ENCODE measurements at regions not wholly inside any gene's neighbourhood (a gene's known extent, or its start where the extent isn't known, plus 50 kb on each side); places are given as distances from the start of the nearest gene placed in this dataset.
"Not testable (repeated sequence)": the region's sequence is repeated elsewhere in the genome, so short reads cannot be mapped to it uniquely, and the experiment has no call there.

DNA sequence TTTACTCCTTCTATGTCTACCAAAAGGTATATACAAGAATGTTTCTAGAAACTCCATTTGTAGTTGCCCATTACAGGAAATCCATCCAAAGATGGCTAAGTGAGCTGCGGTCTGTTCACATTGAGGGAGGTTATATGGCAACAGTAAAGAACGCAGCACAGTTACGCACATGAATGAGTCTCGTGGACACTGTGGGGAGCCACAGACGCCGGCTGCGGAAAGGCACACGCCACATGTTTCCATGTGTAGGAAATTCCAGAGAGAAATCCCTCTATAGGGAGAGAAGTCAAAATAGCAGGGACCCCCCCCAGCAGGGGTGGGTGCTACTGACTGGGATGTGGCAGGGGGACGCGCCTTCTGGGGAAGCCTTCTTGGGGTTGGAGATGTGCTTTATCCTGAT lies 139.0 kb upstream of the NCOR2 start:
- DNase-seq (ENCODE audit: low read depth) = no peak

DNA sequence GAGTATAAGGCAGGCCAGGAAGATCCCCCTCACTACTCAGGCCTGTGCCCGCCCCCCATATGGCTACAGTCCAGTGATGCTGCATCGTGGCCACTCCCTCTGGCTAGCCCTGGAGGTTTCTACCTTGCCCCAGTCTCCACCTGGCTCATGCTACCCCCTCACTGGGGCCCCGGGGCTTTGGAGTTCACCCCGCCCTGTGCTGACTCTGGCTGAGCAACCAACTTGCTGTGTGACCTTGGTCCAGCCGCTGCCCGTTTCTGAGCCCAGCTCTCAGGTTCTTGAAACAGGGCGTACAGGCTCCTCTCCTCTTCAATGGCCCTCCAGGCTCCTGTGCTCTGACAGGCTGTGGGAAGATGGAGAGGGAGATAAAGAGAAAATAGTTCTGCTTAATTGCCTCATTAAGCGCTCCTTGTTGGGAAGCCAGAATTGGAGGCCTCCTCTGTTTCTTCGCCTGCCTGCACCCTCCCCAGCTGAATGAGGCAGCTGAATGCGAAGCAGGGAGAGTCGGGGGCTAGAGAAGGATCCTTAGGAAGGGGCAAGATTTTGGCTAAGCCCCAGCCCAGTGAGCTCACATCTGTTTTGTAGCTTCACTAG lies 138.2 kb upstream of the NCOR2 start:
- DNase-seq (ENCODE audit: low read depth) = no peak

DNA sequence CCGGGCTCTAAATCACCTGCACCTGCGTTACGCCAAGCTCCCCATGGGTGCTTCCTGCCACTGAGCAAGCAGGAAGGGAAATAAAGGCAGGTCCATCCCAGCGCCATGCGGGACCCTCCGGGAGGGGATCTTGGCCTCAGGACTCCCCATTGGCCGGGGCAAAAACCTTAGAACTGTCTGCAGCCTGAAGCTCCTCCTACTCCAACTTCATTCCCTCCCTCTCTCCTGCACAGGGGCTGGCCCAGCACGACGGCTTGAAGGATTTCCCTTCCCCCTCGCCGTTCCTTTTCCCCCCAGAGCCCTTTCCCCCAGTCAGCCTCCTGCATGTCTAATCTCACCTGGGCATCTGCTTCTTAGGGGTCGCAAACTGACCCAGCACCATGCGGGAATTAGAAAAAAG lies 137.2 kb upstream of the NCOR2 start:
- DNase-seq (ENCODE audit: low read depth) = no peak

DNA sequence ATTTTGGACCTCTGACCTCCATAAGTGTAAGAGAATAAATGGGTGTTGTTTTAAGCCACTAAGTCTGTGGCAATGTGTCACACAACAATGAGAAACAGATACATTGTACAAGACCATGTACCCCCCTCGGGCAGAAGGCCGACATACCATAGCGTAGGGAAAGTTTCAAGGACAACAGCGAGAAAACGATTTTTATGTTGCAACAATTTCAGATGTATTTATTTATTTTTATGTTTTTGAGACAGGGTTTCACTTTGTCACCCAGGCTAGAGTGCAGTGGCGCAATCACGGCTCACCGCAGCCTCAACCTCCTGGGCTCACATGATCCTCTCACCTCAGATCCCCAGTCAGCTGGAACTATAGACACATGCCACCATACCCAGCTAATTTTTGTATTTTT lies 136.4 kb upstream of the NCOR2 start:
- no peak for DNase-seq (ENCODE audit: low read depth)

DNA sequence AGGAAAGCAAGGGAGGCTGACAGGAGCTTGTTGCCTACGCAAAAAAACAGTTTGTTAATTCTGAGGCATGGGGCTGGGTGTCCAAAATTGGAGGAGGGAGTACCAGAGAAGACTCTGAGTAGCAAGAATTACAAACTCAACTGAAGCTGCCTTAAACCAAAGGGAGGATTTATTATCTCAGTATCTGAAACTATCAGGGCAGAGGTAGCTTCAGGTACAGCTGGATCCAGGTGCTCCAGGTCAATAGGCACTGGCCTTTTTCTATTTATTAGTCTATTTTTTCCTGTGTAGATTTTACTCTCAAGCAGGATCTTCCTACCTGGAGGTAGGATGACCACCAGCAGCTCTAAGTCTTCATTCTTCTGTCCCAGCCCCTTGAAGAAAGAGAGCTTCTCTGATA lies 135.3 kb upstream of the NCOR2 start:
- no peak for DNase-seq (ENCODE audit: low read depth)

DNA sequence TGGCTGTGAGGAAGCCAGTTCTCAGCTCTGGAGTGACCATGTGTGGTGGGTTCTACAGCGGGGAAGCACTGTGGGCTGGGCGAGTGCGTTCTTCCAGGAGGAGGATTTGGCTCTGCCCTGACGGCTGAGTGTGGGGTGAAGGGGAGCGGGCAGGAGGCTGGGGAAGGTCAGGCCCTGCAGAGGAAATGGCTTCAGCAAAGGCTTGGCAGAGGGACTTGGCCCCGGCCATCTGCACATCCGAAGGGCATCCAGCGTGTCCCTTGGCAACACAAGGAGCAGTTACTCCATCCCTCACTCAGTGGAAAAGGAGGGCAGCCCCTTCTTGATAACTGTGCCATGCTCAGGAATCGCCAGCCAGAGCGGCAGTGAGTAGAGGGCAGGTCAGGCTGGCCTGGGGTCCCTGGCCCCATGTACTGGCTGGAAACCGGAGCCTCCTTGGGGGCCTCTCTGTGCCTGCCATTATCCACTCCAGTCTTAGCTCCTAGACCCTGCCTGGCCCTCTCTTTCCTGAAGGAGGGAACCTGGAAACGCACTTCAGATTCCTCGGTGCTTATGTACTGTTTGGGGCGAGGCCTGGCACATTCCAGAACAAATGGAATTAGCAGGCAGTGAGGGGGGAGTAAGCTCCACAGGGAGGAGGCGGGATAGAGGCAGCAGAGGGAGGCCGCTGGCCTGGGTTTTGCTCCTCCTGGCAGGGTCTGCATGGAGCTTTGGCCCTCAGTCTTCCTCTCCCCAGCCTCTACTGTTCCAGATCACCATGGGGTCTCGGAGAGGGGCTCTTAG lies 133.6 kb upstream of the NCOR2 start:
- no peak for DNase-seq (ENCODE audit: low read depth)

DNA sequence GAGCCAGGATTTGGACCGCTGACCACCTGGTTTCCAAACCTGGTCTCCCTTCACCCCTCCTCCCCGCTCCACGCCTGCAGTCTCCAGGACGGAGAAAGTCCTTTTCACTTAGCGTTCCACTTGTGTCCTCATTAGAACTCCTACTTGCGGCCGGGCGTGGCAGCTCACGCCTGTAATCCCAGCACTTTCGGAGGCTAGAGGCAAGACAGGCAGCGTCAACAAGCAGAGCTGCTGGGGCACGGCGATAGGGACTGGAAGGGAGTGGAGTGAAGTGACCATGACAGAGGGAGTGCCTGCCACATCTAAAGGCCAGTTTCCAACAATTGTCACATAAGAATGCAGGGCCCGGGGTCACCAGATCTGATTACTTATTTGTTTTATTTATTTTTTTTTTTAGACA lies 132.5 kb upstream of the NCOR2 start:
- no peak for DNase-seq (ENCODE audit: low read depth)

DNA sequence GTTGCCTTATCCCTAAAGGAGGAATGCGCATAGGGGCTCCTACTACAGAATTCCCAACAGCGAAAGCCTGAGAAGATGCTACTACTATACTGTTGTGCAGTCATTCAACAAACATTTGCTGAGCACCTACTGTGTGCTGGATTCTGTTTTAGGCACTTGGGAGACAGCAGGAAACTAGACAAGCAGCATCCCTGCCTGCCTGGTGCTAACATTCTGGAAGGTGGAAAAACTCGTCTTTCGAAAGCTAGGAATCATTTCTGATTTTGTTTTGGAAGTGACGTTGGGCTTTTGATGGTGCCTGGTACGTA lies 131.5 kb upstream of the NCOR2 start:
- no peak for DNase-seq (ENCODE audit: low read depth)

DNA sequence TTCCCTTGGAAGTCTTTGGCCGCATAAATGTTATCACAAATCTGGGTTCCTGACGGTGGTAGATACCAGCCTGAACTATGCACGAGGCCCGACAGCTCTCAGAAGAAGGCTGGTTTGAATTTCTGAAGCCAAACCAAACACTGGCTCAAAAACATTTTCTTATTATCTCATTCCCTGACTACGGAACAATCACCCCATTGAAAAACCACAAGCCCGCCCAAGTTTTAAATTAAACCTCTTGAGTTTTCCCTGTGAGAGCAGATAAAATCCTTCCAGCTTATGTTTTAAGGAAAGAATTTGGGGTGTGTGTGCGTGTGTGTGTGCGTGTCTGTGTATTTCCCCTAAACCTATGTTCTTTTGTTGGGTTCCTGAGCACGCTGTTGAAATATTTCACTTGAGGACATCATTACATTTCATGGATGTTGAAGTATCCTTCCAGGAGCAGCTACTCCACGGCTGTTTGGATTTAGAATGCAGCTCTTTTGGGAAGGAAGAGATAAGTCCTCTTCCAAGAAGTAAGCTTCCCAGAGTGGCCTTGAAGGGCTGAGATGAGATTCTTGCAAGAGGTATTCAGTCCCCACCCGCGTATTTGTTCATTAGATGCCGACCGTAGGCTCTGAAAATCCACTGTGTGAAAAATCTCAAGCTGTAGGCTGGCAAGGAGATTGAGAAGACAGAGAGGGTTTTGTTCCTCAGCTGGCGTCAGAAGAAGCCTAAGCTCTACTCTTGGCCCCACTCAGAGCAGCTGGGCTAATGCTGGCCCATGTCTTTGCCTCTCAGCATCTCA lies 131.0 kb upstream of the NCOR2 start:
- DNase-seq (ENCODE audit: low read depth) = no peak

DNA sequence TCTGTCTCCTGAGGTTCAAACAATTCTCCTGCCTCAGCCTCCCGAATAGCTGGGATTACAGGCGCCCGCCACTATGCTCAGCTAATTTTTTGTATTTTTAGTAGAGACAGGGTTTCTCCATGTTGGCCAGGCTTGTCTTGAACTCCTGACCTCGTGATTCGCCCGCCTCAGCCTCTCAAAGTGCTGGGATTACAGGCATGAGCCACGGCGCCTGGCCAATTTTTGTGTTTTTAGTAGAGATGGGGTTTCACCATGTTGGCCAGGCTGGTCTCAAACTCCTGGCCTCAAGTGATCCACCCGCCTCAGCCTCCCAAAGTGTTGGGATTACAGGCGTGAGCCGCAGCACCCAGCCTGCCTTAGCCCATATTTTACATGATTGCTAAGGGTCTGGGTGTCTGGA lies 130.3 kb upstream of the NCOR2 start:
- not testable (repeated sequence) for DNase-seq (ENCODE audit: low read depth)

DNA sequence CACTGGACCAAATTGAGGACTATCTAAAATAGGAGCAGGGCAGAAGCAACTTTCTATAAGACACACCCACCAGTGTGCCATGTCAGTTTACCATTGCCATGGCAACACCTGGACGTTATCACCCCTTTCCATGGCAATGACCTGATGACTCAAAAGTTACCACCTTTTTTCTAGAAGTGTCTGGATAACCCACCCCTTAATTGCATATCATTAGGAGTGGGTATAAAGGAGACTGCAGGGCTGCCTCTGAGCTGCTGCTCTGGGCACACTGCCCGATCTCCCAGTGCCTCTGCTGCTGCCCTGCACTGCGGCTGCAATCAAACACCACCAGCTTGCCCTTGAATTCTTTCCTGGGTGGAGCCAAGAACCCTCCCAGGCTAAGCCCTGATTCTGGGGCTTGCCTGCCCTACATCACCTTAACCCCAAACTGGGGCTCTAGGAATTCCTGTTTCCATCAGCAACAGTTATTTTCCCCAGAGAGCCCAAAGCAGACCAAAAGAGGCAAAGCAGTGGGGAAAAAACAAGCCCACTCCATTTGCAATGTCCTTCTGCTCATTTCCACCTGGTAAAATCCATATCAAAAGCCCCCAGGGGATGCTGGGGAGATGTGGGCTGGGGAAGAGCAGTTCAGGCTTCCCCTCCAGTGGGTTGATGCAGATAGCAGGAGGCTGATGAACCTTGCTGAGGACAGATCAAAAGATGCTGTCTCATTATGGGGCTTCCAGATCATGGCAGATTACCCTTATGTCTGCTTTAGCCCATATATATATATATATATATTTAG lies 129.5 kb upstream of the NCOR2 start:
- DNase-seq (ENCODE audit: low read depth) = no peak

DNA sequence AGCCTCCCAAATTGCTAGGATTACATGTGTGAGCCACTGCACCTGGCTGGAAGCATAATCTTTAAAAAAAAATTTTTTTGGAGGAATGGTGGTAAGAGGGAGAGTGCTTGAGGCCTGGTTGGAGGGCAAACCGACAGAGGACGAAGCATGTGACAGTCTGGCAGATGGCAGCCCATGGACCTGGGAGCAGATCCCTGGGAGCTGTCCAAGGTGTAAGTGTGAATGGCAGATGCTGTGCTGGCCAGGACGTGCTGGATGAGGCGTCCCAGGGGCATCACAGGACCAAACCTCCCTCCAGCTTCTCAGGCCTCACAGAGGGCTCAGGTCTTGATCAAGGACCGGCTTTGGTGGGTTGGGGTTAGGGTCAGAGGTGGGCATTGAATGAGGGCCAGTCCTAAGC lies 128.4 kb upstream of the NCOR2 start:
- no peak for DNase-seq (ENCODE audit: low read depth)

DNA sequence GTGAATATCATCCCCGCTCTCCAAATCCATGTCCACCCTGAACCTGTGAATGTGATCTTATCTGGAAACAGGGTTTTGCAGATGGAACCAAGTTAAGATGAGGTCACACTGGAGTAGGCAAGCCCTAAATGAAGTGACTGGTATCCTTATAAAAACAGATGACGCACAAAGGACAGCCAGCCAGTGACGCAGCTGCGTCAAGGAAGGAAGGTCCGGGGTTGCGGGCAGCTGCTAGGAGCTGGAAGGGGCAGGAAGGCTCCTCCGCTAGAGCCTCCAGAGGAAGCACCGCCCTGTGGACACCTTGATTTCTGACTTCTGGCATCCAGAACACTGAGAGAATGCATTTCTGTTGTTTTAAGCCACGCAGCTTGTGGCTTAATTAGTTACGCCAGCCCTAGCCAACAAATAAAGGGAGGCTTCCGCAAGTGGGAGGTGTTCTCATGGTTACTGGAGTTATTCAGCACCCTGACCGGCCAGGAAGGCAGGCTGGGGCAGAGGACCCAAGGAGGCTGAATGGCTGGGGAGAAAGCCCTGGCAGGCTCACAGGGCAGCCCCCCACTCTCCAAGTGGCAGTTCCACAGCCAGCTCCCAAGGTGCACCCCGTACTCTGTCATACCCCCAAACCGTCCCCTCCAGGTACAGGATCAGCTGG lies 127.6 kb upstream of the NCOR2 start:
- no peak for DNase-seq (ENCODE audit: low read depth)

DNA sequence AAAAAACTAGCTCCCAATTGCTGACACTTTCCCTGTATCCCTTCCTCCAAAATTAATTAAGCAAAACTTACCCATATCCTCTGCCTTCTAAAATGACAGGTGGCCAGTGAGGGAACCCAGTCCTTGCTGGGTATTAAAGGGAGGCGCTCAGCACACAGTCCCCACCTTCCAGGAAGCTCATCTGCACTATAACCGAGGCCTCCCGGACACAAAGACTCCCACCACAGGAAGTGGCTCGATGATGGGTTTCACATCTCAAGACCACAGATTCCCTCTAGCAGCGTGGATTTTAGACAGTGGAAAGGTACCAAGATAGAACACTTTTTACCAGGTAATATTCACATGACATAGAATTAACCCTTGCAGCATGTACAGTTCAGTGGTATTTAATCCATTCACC lies 126.8 kb upstream of the NCOR2 start:
- no peak for DNase-seq (ENCODE audit: low read depth)

DNA sequence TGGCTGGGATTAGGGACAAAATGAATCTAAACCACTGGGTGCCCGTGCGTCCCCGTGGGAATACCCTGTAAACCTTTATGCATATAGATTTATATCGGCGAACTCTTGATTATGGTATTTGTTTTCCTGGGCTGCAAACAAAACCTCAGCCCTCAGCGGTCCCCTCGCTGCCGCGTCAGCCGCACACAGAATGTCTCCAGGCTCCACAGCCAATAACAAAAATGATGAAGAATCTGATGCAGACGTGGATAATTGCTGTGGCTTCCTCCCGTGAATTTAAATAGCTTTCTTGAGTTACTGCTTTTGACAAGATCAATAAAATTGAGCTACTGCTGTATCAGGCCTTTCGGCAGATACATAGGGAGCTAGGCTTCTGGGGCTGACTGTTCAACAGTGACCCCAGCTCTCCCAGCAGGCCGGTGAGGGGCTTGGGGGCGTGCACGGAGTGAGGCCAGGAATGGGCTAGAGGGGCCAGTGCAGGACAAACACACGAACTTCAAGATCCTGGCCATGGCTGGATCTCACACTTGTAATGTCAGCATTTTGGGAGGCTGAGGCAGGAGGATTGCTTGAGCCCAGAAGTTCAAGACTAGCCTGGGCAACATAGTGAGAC lies 125.8 kb upstream of the NCOR2 start:
- DNase-seq (ENCODE audit: low read depth) = no peak

DNA sequence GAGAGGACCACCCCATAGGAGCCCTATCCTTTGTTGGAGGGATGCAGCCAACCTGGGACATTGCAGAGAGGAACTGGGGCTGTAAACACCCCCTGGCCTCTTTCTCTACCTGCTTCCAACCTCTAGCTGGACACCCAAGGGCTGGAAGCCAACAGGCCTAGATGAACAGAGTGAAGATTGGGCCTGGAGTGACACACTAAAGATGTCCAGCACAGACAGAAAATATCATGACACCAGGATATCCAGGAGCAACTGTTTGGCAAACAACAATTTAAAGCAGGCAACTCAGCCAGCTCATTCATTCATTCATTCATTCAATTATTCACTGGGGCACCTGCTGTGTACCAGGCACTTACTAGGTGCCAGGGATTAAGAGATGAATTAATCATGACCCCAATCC lies 125.0 kb upstream of the NCOR2 start:
- DNase-seq (ENCODE audit: low read depth) = no peak

DNA sequence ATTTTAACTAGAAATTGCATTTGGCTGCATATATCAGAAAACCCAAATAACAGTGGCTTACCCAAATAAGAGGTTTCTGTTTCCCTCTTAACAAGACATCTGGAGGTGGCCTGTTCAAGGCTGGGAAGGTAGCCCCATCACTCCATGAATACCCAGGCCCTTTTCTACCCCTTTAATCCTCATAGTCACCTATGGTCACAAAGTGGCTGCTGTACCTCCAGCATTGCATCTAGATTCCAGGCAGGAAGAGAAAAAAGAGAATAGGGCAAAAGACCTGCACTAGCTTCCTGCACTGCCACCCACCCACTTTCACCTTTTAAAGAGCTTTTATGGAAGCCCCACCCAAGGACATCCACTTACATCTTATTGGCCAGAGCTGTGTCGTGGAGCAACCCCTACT lies 124.0 kb upstream of the NCOR2 start:
- no peak for DNase-seq (ENCODE audit: low read depth)

DNA sequence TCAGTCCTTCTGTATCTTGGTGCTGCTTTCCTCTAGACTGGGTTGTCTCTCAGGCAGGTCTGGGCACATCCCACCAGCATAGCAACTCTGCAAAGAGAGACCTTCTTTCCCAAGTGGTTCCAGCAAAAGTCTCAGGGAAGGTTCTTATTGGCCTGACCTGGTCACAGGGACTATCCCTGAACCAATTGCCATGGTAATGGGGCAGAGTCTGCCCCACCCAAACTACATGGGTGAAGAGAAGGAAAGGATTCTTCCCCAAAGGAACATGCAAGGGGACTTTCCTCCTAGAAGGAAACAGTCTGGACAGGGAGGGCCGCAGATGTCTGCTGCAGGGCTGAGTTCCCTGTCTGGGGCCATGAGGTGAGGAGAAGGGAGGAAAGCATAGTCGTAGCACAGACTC lies 122.2 kb upstream of the NCOR2 start:
- no peak for DNase-seq (ENCODE audit: low read depth)

DNA sequence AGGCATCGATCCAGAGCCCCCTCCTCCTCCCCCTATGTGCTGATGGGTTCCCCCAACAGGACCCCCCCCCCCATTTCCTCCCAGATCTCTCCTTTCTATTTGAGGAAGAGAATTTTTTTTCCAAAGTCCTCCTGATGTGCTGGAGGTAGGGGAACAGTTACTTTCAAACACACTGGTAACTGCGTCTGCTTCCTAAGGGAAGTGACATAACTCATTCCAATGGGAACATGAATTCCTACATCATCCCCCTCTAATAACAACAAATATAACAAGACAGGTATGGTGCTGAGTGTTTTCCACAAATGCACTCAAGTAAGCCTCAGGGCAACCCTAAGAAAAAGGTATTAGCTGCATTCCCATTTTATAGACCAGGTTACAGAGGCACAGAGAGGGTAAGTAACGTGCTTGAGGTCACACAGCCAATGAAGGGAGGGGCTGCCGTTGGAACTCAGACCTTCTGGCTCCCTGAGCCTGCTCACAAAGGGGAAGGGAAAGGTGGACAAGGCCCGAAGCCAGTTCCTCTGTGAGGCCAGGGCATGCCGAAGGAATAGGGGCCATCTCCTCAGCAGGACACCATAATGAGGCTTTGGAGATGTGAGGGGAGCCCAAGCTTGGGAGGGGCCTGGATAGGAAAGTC lies 121.1 kb upstream of the NCOR2 start:
- DNase-seq (ENCODE audit: low read depth) = no peak

DNA sequence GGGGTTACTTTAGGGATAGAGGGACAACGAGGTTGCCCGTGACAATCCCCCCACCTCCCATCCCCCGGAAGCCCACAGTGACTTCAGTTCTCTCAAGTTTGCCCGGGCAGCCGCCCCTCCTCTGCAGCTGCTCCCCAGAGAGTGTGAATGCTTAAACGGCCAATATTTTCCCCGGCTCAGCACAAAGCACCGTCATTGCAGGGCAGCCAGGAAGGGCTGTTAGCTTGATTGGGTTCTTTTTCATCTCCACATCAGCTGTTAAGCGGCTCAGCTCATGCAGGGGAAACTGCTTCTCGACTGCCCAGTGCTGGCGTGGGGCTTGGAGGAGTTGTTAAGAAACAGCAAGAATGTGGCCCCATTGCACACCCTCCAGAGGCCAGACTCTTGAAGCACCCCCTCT lies 120.5 kb upstream of the NCOR2 start:
- DNase-seq (ENCODE audit: low read depth) = peak; percentile 5

DNA sequence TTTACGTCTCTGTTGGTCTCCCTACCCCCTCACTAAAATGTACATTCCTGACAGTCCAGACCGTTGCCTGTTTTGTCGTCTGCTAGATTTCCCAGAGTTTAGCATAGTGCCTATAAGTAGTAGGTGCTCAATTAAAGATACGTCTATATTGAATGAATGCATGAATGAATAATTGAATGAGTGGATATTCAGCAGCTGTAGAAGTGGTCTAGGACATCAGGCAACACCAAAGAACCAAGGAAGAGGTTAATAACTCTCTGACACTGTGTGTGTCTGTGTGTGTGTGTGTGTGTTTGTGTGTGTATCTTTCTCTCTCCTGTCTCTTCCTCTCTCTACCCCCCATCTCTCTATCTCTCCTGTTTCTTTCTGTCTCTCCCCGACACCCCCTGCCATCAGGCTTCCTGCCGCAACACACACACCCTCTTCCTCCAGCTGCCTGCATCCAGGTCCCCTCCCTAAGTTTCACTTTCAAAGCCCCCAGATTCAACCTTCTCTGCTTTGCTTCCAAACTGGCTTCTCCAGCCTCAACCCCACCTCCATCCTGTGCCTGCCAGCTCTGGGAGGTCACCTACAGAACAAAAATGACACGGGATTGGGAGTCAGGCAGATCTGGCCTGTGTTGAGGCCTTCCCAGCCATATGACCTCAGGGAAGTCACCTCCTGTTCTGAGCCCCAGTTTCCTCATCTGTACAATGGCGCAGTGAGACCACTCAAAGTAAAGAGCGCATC lies 119.9 kb upstream of the NCOR2 start:
- DNase-seq (ENCODE audit: low read depth) = no peak

Measured in stimulated activated CD8-positive, alpha-beta memory T cell treated with anti-CD3 and anti-CD28 coated beads, Interleukin-12 subunit alpha, Interleukin-12 subunit beta, amount 100 ng/mL, for 4 hours (primary cell).